Testis (tissue), 2 donors: ENCODE measurements at regions not wholly inside any gene's neighbourhood (a gene's known extent, or its start where the extent isn't known, plus 50 kb on each side); places are given as distances from the start of the nearest gene placed in this dataset.

Source experiments
- DNase-seq: peaks from one replicate; pipeline ENCODE4 v3.0.0-alpha.2; 2019
- H3K27ac ChIP-seq, 2 donors: fragments of 200-600 bp; sonication (generic); one replicate each; pipeline ENCODE4 v1.5.1; 2019
- H3K27me3 ChIP-seq: fragments of 200-600 bp; sonication (generic); one replicate; pipeline ENCODE4 v1.5.1; 2019
- H3K36me3 ChIP-seq: fragments of 200-600 bp; sonication (generic); one replicate; pipeline ENCODE4 v1.5.1; 2017; ENCODE audit warnings: low read depth; ENCODE audit errors: missing control alignments
- H3K4me1 ChIP-seq: fragments of 200-600 bp; sonication (generic); one replicate; pipeline ENCODE4 v1.5.1; 2019
- H3K4me3 ChIP-seq, 2 donors: fragments of 200-600 bp; sonication (generic); one replicate each; pipeline ENCODE4 v1.5.1; 2017 to 2019
- H3K9me3 ChIP-seq: fragments of 200-600 bp; sonication (generic); one replicate; pipeline ENCODE4 v1.5.1; 2017
- CTCF ChIP-seq, 3 experiments: fragments of 450-650 bp in 2 of 3; fragments of 200-600 bp in 1 of 3; sonication (generic) in 1 of 3; IDR thresholded peaks; one replicate each; pipeline ENCODE4 v1.5.1; 2016 to 2019; ENCODE audit warnings: antibody characterized with exemption in 3 of 3, mild to moderate bottlenecking in 2 of 3, moderate library complexity in 1 of 3
- POLR2A ChIP-seq: fragments of 450-650 bp; IDR thresholded peaks from one replicate; pipeline ENCODE4 v1.6.1; 2017; ENCODE audit warnings: antibody characterized with exemption, mild to moderate bottlenecking, moderate library complexity
- WGBS, 2 donors: methylation state at CpG; one replicate each; pipeline ENCODE4 v1.1.5; 2018; 5-methylcytosine and 5-hydroxymethylcytosine counted together
- intact Hi-C: fragments of 100-400 bp; cut with DNase I; formaldehyde crosslinking; loops from one replicate; pipeline ENCODE4 v1.15.1; 2023; ENCODE audit warnings: low total_unique reads

GRCh38 chr5:3518576-3518975 lies 77.1 kb upstream of the IRX1 start:
- Histone ChIP-seq H3K36me3 (no peaks in the 10 kb centered on the region), H3K9me3 (no peaks in the 10 kb centered on the region), H3K27me3 (no peaks in the 10 kb centered on the region), H3K4me3 (no peak overlapping the region), H3K27ac (no peak overlapping the region), H3K4me1 (no peaks in the 10 kb centered on the region)
- DNase-seq, result no peak
- intact Hi-C loops, result no loop called here
- TF ChIP-seq CTCF (IDR thresholded peaks at IDR 0.05) (no peak), POLR2A (no peak)
- 88 to 93% methylated on average over 9 of the region's 9 CpGs for WGBS, 2 donors

DNA sequence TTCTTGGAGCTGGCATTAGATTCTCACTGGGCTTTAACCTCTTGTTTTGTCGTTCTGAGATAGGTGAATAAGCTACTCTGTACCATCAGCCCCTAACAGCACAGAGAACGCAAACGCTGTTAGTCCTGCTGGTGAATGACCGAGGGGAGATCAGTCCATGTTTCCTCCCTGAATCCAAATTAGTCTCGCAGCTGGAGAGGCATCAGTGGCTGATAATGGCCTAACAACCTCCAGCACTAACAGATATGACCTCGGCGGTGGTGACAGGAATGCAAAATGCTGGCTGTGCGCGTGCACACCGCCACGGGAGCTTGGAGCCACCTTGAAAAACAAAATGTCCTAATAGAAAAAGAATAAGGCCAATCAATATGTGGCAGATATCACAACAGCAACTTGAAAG lies 77.6 kb upstream of the IRX1 start:
- 61 to 85% methylated on average over 11 of the region's 11 CpGs for WGBS, 2 donors
- TF ChIP-seq POLR2A, result no peak
- TF ChIP-seq CTCF (IDR thresholded peaks at IDR 0.05), result no peak
- no peaks in the 10 kb centered on the region for H3K4me1 ChIP-seq
- DNase-seq, result no peak
- no peaks in the 10 kb centered on the region for H3K36me3 ChIP-seq
- intact Hi-C loops, result no loop called here
- H3K27ac ChIP-seq, result no peak overlapping the region
- no peaks in the 10 kb centered on the region for H3K9me3 ChIP-seq
- H3K27me3 ChIP-seq, result no peaks in the 10 kb centered on the region
- no peak overlapping the region for H3K4me3 ChIP-seq

GRCh38 chr5:3517348-3517747 lies 78.3 kb upstream of the IRX1 start:
- Histone ChIP-seq H3K9me3 (no peaks in the 10 kb centered on the region), H3K27ac (no peak overlapping the region), H3K36me3 (no peaks in the 10 kb centered on the region), H3K27me3 (no peaks in the 10 kb centered on the region), H3K4me3 (no peak overlapping the region), H3K4me1 (no peaks in the 10 kb centered on the region)
- intact Hi-C loops, result no loop called here
- WGBS, 2 donors, result 43 to 59% methylated on average over 9 of the region's 9 CpGs
- DNase-seq, result no peak
- TF ChIP-seq POLR2A, result no peak
- TF ChIP-seq CTCF (IDR thresholded peaks at IDR 0.05), result no peak

GRCh38 chr5:3512361-3513095 lies 83.1 kb upstream of the IRX1 start:
- Histone ChIP-seq H3K4me3 (no peak overlapping the region), H3K9me3 (no peaks in the 10 kb centered on the region), H3K27me3 (no peaks in the 10 kb centered on the region), H3K36me3 (no peaks in the 10 kb centered on the region), H3K4me1 (no peaks in the 10 kb centered on the region), H3K27ac (no peak overlapping the region)
- WGBS, 2 donors, result 41 to 50% methylated on average over 13 of the region's 13 CpGs
- intact Hi-C loops, result no loop called here
- no peak for TF ChIP-seq POLR2A
- no peak for DNase-seq

GRCh38 chr5:3511934-3512333 lies 83.7 kb upstream of the IRX1 start:
- DNase-seq, result no peak
- H3K27ac ChIP-seq, result no peak overlapping the region
- no peak overlapping the region for H3K4me3 ChIP-seq
- intact Hi-C loops, result no loop called here
- H3K9me3 ChIP-seq, result no peaks in the 10 kb centered on the region
- H3K36me3 ChIP-seq, result no peaks in the 10 kb centered on the region
- H3K27me3 ChIP-seq, result no peaks in the 10 kb centered on the region
- no peak for TF ChIP-seq CTCF (IDR thresholded peaks at IDR 0.05)
- TF ChIP-seq POLR2A, result no peak
- H3K4me1 ChIP-seq, result no peaks in the 10 kb centered on the region
- whole genome bisulfite sequencing, 2 donors, result 41 to 52% methylated on average over 7 of the region's 7 CpGs
